Cardiac muscle cell (in vitro differentiated cells and primary cell): ENCODE measurements at regions not wholly inside any gene's neighbourhood (a gene's known extent, or its start where the extent isn't known, plus 50 kb on each side); places are given as distances from the start of the nearest gene placed in this dataset.

ENCODE experiments used
- DNase-seq, 2 donors: peaks; one replicate each; pipeline versions ENCODE4 v3.0.0 to v3.0.0-alpha.2; 2010 to 2017; ENCODE audit warnings: low read depth in 1 of 2, low spot score in 1 of 2
- H3K27ac ChIP-seq: fragments of 200-600 bp; sonication (generic); 2 replicates; pipeline ENCODE4 v1.5.1; 2016
- H3K27me3 ChIP-seq: fragments of 200-600 bp; sonication (generic); 2 replicates; pipeline ENCODE4 v1.6.0; 2016; ENCODE audit warnings: control low read depth
- H3K36me3 ChIP-seq: fragments of 200-600 bp; sonication (generic); 2 replicates; pipeline ENCODE4 v1.5.1; 2016; ENCODE audit warnings: control low read depth
- H3K4me1 ChIP-seq: fragments of 200-600 bp; sonication (generic); 2 replicates; pipeline ENCODE4 v1.8.1; 2017; ENCODE audit warnings: low read depth, mild to moderate bottlenecking, mixed run types
- H3K4me3 ChIP-seq: fragments of 200-600 bp; sonication (generic); 2 replicates; pipeline ENCODE4 v1.5.1; 2016; ENCODE audit warnings: mild to moderate bottlenecking
- H3K9me3 ChIP-seq: fragments of 200-600 bp; sonication (generic); 2 replicates; pipeline ENCODE4 v1.5.1; 2017; ENCODE audit warnings: low read depth, mild to moderate bottlenecking, control low read depth
- CTCF ChIP-seq: IDR thresholded peaks from 2 replicates; pipeline ENCODE4 v1.5.1; 2012; ENCODE audit warnings: low read depth, mild to moderate bottlenecking, low read length

- Histone ChIP-seq H3K4me1 (peaks cover 8% of the 10 kb centered on the region), H3K27me3 (no peaks in the 10 kb centered on the region), H3K36me3 (no peaks in the 10 kb centered on the region), H3K4me3 (no peak overlapping the region), H3K9me3 (no peaks in the 10 kb centered on the region), H3K27ac (no peak overlapping the region)
- TF ChIP-seq CTCF = no peak
- DNase-seq = no peak
Observed at GRCh38 chr6:115356371-115356770, 704.3 kb downstream of the FRK start.

- Histone ChIP-seq H3K4me3 (no peak overlapping the region), H3K27ac (no peak overlapping the region), H3K9me3 (no peaks in the 10 kb centered on the region), H3K4me1 (no peaks in the 10 kb centered on the region), H3K36me3 (no peaks in the 10 kb centered on the region), H3K27me3 (no peaks in the 10 kb centered on the region)
- DNase-seq = no peak
- no peak for TF ChIP-seq CTCF
Observed at GRCh38 chr6:115323001-115323400, 737.7 kb downstream of the FRK start.

GRCh38 chr6:115319823-115320222 lies 740.9 kb downstream of the FRK start:
- H3K4me1 ChIP-seq = no peaks in the 10 kb centered on the region
- H3K9me3 ChIP-seq = no peaks in the 10 kb centered on the region
- H3K27ac ChIP-seq = no peak overlapping the region
- H3K36me3 ChIP-seq = no peaks in the 10 kb centered on the region
- no peak overlapping the region for H3K4me3 ChIP-seq
- no peaks in the 10 kb centered on the region for H3K27me3 ChIP-seq
- no peak for DNase-seq
- TF ChIP-seq CTCF = no peak

- H3K4me1 ChIP-seq = no peaks in the 10 kb centered on the region
- TF ChIP-seq CTCF = no peak
- no peak overlapping the region for H3K4me3 ChIP-seq
- no peak for DNase-seq
- no peaks in the 10 kb centered on the region for H3K27me3 ChIP-seq
- H3K27ac ChIP-seq = no peak overlapping the region
- H3K9me3 ChIP-seq = no peaks in the 10 kb centered on the region
- H3K36me3 ChIP-seq = no peaks in the 10 kb centered on the region
Observed at GRCh38 chr6:115310156-115310555, 750.5 kb downstream of the FRK start.

GRCh38 chr6:115302731-115303130 lies 758.0 kb downstream of the FRK start:
- Histone ChIP-seq H3K4me3 (no peak overlapping the region), H3K27me3 (no peaks in the 10 kb centered on the region), H3K36me3 (no peaks in the 10 kb centered on the region), H3K4me1 (no peaks in the 10 kb centered on the region), H3K9me3 (no peaks in the 10 kb centered on the region), H3K27ac (no peak overlapping the region)
- no peak for TF ChIP-seq CTCF
- no peak for DNase-seq

- DNase-seq = no peak
- TF ChIP-seq CTCF = no peak
- Histone ChIP-seq H3K4me1 (no peaks in the 10 kb centered on the region), H3K27ac (no peak overlapping the region), H3K27me3 (no peaks in the 10 kb centered on the region), H3K4me3 (no peak overlapping the region), H3K9me3 (no peaks in the 10 kb centered on the region), H3K36me3 (no peaks in the 10 kb centered on the region)
Observed at GRCh38 chr6:115287467-115287866, 773.2 kb downstream of the FRK start.
